Natural killer cell treated with Interleukin-12 subunit alpha and Interleukin-12 subunit beta and Interleukin-15 and Interleukin-18, amount 100 ng/mL, for 72 hours (primary cell): ENCODE measurements at regions not wholly inside any gene's neighbourhood (a gene's known extent, or its start where the extent isn't known, plus 50 kb on each side); places are given as distances from the start of the nearest gene placed in this dataset.

ENCODE experiments used
- ATAC-seq, 2 donors: fragments of 150-1000 bp; cut with Tn5 transposase in 1 of 2; sonication (Bioruptor Pico), chemical (Tn5 transposase) in 1 of 2; 2 replicates each; pipeline ENCODE4 v1.10.0; 2021
- DNase-seq: peaks from one replicate; pipeline ENCODE4 v3.0.0; 2022; ENCODE audit warnings: low spot score
- H3K27ac Mint-ChIP-seq, 2 donors: 1 replicate in 1 of 2; 2 replicates in 1 of 2; pipeline ENCODE4 v1.8.0; 2022; ENCODE audit warnings: mixed read lengths in 2 of 2, mild to moderate bottlenecking in 1 of 2, moderate library complexity in 1 of 2
- H3K27me3 Mint-ChIP-seq, 2 donors: 1 replicate in 1 of 2; 2 replicates in 1 of 2; pipeline ENCODE4 v1.8.0; 2022; ENCODE audit warnings: mixed read lengths in 2 of 2
- H3K36me3 Mint-ChIP-seq: one replicate; pipeline ENCODE4 v1.8.0; 2022; ENCODE audit warnings: mixed read lengths
- H3K4me1 Mint-ChIP-seq, 2 donors: 1 replicate in 1 of 2; 2 replicates in 1 of 2; pipeline ENCODE4 v1.8.0; 2022; ENCODE audit warnings: low read depth in 2 of 2, mixed read lengths in 2 of 2, mild to moderate bottlenecking in 1 of 2
- H3K4me3 Mint-ChIP-seq: one replicate; pipeline ENCODE4 v1.8.0; 2022; ENCODE audit warnings: mixed read lengths
- H3K9me3 Mint-ChIP-seq: 2 replicates; pipeline ENCODE4 v1.8.0; 2022; ENCODE audit warnings: mixed read lengths

DNA sequence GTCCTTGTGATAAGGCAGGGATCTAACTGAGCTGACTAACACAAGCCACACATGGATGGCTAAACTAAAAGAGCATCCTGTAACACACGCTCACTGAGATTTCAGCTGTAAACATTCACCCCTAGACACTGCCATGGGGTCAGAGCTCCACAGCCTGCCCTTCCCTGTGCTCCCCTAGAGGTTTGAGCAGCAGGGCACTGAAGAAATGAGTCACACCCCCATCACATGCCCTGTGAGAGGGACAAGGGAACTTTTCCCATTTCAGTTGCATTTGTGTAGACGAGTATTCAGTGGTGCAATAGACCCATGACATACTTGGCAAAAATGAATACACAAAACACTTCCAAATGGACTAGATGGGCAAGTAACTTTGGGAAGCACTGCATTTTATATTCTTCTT lies 402.4 kb upstream of the LRRTM1 start:
- Mint-ChIP-seq H3K27ac (no peak overlapping the region), H3K4me1 (no peaks in the 10 kb centered on the region), H3K36me3 (peaks cover 8% of the 10 kb centered on the region), H3K27me3 (no peaks in the 10 kb centered on the region), H3K4me3 (no peak overlapping the region), H3K9me3 (peaks cover 14% of the 10 kb centered on the region)
- DNase-seq: no peak
- no peak for ATAC-seq

DNA sequence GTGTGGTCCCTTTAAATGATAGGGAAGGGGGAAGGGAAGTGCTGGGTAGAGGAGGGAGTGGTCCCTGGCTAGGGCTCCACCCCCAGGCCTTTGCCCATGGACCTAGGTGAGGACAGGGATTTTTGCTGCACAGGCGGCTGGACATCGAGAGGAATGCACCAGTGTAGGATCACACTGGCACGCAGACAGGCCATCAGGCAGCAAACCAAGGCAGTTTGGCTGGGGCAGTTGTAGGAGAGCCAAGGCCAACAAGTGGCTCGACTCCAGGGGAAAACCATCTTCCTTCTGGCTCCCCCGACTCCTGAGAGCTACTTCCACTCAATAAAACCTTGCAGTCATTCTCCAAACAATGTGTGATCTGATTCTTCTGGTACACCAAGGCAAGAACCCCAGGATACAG lies 402.0 kb upstream of the LRRTM1 start:
- Mint-ChIP-seq H3K27me3 (no peaks in the 10 kb centered on the region), H3K9me3 (peaks cover 16% of the 10 kb centered on the region), H3K36me3 (peaks cover 8% of the 10 kb centered on the region), H3K4me1 (no peaks in the 10 kb centered on the region), H3K4me3 (no peak overlapping the region), H3K27ac (no peak overlapping the region)
- ATAC-seq (no peak), DNase-seq (no peak)

DNA sequence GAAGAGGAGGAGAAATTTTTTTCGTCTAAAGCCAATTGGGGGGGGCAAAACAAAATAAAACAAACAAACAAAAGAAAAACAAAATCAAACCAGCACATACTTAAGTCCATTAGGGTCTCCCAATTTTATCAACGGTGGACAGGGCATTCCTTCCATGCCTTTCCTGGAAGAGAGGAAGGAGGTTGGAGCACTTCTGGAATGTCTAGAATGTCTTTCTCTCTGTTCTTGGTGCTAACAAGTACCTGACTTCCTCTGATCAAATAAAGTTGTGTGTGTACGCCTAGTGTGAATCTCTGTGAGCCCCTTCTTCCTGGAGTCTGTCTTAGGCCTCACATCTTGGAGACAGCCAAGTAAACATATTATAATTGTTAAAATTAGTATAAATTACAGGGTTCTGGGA lies 399.0 kb upstream of the LRRTM1 start:
- no peak for ATAC-seq
- no peak for DNase-seq
- no peaks in the 10 kb centered on the region for H3K27me3 Mint-ChIP-seq
- H3K9me3 Mint-ChIP-seq: peaks cover 30% of the 10 kb centered on the region
- H3K4me1 Mint-ChIP-seq: no peaks in the 10 kb centered on the region
- peaks cover 10% of the 10 kb centered on the region for H3K36me3 Mint-ChIP-seq
- H3K4me3 Mint-ChIP-seq: no peak overlapping the region
- H3K27ac Mint-ChIP-seq: no peak overlapping the region

DNA sequence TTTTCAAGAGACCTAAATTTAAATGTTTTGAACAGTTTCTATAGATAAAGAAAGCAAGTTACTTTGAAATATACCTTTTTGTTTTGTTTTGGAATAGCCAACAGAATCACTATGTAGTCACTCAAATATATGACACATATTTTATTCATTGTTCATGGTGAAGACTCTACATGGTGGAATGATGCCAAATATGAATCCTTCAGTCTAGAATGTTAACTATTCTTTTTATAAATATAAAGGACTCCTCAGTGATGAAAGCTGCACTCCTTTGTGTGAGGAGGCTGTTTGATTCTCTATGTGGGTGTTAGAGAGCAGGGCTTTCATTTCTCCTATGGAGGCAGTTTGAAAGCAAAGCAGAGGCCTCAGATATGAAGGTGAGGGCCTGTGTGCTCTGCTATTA lies 396.4 kb upstream of the LRRTM1 start:
- ATAC-seq (no peak), DNase-seq (no peak)
- Mint-ChIP-seq H3K27ac (no peak overlapping the region), H3K36me3 (peaks cover 11% of the 10 kb centered on the region), H3K4me3 (no peak overlapping the region), H3K4me1 (no peaks in the 10 kb centered on the region), H3K9me3 (peaks cover 32% of the 10 kb centered on the region), H3K27me3 (no peaks in the 10 kb centered on the region)
